Mononuclear cell (primary cell): ENCODE measurements at regions not wholly inside any gene's neighbourhood (a gene's known extent, or its start where the extent isn't known, plus 50 kb on each side); places are given as distances from the start of the nearest gene placed in this dataset.
"Not testable (repeated sequence)": the region's sequence is repeated elsewhere in the genome, so short reads cannot be mapped to it uniquely, and the experiment has no call there.

Experiments
- H3K27me3 ChIP-seq: 2 replicates; pipeline ENCODE4 v1.6.0; 2011; ENCODE audit warnings: low read length, control low read depth; ENCODE audit not compliant: insufficient read depth
- H3K4me1 ChIP-seq: 2 replicates; pipeline ENCODE4 v1.5.1; 2011; ENCODE audit warnings: mild to moderate bottlenecking, low read length, control low read depth; ENCODE audit not compliant: insufficient read depth
- H3K4me3 ChIP-seq: 2 replicates; pipeline ENCODE4 v1.5.1; 2011; ENCODE audit warnings: mild to moderate bottlenecking, low read length, moderate library complexity
- H3K9me3 ChIP-seq: 2 replicates; pipeline ENCODE4 v1.5.1; 2011; ENCODE audit warnings: low read depth, mild to moderate bottlenecking, control low read depth, low read length

GRCh38 chr3:40661284-40661683, 136.5 kb downstream of the ZNF621 start:
- Histone ChIP-seq H3K4me1 (no peaks in the 10 kb centered on the region), H3K9me3 (no peaks in the 10 kb centered on the region), H3K27me3 (no peaks in the 10 kb centered on the region), H3K4me3 (no peak overlapping the region)

DNA sequence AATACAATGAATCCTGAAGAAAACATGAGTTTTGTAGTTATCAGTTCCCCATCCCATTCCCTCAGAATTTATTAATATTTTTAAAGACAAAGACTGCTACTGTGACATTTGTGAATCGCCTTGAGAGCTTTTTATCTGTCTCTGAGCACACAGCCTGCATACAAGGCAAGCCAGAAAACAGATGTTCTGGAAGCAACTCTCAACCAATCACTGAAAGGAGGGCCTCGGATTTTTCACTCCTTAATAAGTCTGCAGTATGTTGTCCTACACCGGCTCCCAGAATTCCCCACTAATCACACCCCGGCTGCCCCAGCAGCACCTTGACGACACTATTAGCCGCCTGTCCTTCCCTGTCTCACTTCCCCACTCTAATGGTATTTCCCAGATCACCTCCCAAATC, 138.5 kb downstream of the ZNF621 start:
- H3K4me3 ChIP-seq = no peak overlapping the region
- H3K9me3 ChIP-seq = no peaks in the 10 kb centered on the region
- H3K4me1 ChIP-seq = no peaks in the 10 kb centered on the region

DNA sequence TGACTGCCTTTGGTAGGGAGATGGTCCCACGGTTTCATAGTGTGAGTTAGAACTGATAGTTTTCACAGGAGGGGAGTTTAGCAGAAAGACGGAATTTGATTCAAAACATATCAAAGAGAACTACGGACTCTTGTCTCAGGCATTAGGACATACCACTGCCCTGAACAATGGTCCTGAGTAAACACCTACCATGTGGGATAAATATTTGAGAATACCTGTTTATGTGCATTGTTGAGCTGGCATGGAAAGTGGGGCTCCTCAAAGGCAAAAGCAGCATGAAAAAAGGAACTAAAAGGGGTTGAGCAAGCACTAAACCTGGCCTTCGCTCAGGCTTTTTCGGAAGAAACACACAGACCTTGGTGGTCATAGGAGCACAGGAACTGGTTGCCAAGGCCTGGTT, 144.4 kb downstream of the ZNF621 start:
- no peak overlapping the region for H3K4me3 ChIP-seq
- no peaks in the 10 kb centered on the region for H3K9me3 ChIP-seq
- no peaks in the 10 kb centered on the region for H3K27me3 ChIP-seq
- H3K4me1 ChIP-seq = no peaks in the 10 kb centered on the region

More for the DNA sequence above, 138.5 kb downstream of the ZNF621 start:
- H3K27me3 ChIP-seq = no peaks in the 10 kb centered on the region

DNA sequence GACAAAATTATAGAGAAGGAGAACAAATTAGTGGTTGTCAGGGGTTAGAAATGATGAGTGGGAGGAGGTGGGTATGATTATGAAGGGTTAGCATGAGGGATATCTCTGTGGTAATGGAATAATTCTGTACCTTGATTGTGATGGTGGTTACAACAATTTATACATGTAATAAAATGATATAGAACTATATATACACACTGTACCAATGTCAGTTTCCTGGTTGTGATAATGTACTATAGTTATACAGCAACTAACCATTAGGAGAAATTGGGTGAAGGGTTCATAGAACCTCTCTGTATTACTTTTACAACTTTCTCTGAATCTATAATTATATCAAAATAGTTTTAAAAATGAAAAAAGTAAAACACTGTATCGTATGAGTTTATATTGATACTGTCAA, 148.1 kb downstream of the ZNF621 start:
- Histone ChIP-seq H3K4me3 (no peak overlapping the region), H3K27me3 (no peaks in the 10 kb centered on the region), H3K4me1 (no peaks in the 10 kb centered on the region), H3K9me3 (no peaks in the 10 kb centered on the region)

- no peaks in the 10 kb centered on the region for H3K27me3 ChIP-seq
- no peaks in the 10 kb centered on the region for H3K9me3 ChIP-seq
- no peak overlapping the region for H3K4me3 ChIP-seq
- no peaks in the 10 kb centered on the region for H3K4me1 ChIP-seq
Observed at GRCh38 chr3:40677321-40677720, 152.6 kb downstream of the ZNF621 start.

DNA sequence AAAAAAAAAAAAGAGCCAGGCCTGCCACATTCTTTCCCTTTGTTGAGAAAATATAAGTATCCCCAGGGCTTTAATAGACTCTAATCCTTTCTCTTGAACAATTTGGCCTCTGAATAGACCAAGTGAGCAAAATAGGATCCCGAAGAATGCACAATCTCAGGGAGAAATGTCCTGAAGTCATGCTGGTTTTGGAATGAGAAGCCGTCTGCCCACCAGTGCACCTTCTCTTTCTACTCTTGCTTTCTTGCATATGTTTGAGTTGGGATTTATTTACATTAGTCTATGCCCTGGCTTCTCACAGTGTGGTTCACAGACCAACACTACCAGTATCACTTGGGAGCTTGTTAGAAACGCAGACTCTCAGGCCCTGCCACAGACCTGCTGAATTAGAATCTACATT, 153.0 kb downstream of the ZNF621 start:
- Histone ChIP-seq H3K9me3 (no peaks in the 10 kb centered on the region), H3K4me1 (no peaks in the 10 kb centered on the region), H3K4me3 (no peak overlapping the region)

GRCh38 chr3:40679290-40679689, 154.5 kb downstream of the ZNF621 start:
- Histone ChIP-seq H3K4me1 (no peaks in the 10 kb centered on the region), H3K27me3 (no peaks in the 10 kb centered on the region), H3K9me3 (no peaks in the 10 kb centered on the region), H3K4me3 (no peak overlapping the region)

More for the DNA sequence above, 153.0 kb downstream of the ZNF621 start:
- H3K27me3 ChIP-seq = no peaks in the 10 kb centered on the region

DNA sequence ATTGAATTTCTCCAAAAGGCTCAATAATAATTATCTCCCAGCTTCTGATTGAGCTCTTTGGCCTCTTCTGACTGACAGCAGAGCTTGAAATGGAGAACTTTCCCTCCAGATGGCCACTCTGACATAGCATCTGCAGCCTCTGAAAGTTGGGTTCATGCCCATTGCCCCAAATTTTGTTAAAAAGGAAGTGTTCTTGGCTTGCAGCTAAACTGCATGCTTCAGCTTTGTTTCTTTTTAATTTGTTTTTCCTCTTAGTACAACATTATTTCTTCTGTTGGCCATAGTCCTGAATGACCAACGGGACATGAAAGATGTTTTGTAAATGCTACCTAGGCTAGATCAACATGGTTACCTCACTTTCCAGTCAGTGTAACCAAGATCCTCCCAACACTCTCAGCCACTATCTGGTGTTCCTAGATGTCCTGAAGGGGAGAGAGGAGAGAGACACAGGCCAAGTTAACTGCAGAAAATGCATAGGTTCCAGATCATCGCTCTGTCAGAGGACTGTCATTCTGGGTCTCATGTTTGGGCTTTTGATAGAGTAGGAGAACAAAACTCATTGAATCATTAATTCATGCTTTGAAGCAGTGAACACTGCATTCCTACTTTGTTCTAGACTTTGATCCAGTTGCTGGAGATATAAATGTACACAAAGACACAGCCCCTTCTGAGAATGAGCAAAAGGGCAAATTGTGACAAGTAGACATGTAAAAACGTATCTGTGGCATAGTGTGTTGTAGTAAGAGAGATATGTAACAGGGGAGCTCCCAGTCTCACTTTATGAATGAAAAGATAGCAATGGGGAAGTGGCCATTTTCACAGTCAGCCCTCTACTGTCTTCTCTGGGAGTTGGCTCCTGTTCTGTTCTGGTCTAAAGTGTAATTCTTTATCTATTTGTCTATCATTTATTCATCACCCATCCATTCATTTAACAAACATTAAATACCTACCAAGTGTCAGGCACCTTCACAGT, 156.2 kb downstream of the ZNF621 start:
- H3K9me3 ChIP-seq = no peaks in the 10 kb centered on the region
- H3K4me1 ChIP-seq = no peaks in the 10 kb centered on the region
- no peaks in the 10 kb centered on the region for H3K27me3 ChIP-seq
- H3K4me3 ChIP-seq = no peak overlapping the region

- Histone ChIP-seq H3K27me3 (no peaks in the 10 kb centered on the region), H3K4me3 (no peak overlapping the region), H3K9me3 (no peaks in the 10 kb centered on the region), H3K4me1 (no peaks in the 10 kb centered on the region)
Observed at GRCh38 chr3:40681658-40682055, 156.9 kb downstream of the ZNF621 start.

DNA sequence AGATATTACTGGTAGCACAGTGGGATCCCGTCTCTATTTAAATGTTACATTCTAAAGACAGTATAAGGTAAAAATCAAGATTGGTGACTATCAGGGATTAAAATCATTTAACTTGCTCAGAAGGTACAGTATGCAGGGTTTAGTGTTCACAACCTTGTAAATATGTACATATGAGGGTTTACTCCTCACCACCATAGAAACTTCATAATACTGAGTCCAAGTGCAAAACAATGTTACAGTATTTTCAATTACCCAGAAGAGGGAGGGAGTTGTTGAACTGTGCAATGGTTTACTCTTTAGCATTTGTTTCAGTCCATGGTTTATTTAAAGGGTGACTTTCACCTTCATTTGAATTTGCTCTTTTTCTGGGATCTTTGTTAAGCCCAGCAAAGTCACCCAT, 165.1 kb downstream of the ZNF621 start:
- H3K9me3 ChIP-seq = no peaks in the 10 kb centered on the region

GRCh38 chr3:40690749-40691451, 166.1 kb downstream of the ZNF621 start:
- Histone ChIP-seq H3K27me3 (no peaks in the 10 kb centered on the region), H3K4me1 (peaks cover 5% of the 10 kb centered on the region), H3K4me3 (no peak overlapping the region), H3K9me3 (no peaks in the 10 kb centered on the region)

More for the DNA sequence above, 165.1 kb downstream of the ZNF621 start:
- no peak overlapping the region for H3K4me3 ChIP-seq
- H3K4me1 ChIP-seq = peaks cover 5% of the 10 kb centered on the region
- no peaks in the 10 kb centered on the region for H3K27me3 ChIP-seq

DNA sequence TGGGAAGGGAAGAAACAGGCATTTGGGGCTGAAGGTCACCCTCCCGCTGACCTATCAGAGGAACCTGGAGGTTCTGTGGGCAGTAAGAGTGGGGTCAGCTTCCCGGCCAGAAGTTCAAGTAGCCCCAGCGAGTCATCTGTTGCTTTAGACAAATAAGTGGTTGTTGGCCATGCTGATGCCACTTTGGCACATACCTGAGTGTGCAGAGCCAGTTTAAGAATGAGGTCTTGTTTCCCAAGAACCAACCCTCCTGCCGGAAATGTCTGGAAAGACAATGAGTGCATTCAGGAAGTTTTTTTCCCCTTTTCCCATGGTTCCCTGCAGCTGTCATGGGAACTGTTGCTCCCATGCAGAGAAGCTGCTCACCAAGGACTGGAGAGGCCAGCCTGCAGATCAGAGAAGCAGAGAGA, 166.7 kb downstream of the ZNF621 start:
- H3K27me3 ChIP-seq = no peaks in the 10 kb centered on the region
- H3K4me3 ChIP-seq = no peak overlapping the region
- peaks cover 5% of the 10 kb centered on the region for H3K4me1 ChIP-seq
- H3K9me3 ChIP-seq = no peaks in the 10 kb centered on the region

GRCh38 chr3:40695848-40696247, 171.1 kb downstream of the ZNF621 start:
- no peaks in the 10 kb centered on the region for H3K9me3 ChIP-seq
- H3K4me1 ChIP-seq = peaks cover 5% of the 10 kb centered on the region
- no peaks in the 10 kb centered on the region for H3K27me3 ChIP-seq
- no peak overlapping the region for H3K4me3 ChIP-seq

GRCh38 chr3:40698611-40699010, 173.9 kb downstream of the ZNF621 start:
- not testable (repeated sequence) for H3K9me3 ChIP-seq, H3K27me3 ChIP-seq, H3K4me3 ChIP-seq, H3K4me1 ChIP-seq

GRCh38 chr3:40701016-40701588, 176.3 kb downstream of the ZNF621 start:
- Histone ChIP-seq H3K4me1 (no peaks in the 10 kb centered on the region), H3K27me3 (no peaks in the 10 kb centered on the region), H3K9me3 (no peaks in the 10 kb centered on the region), H3K4me3 (no peak overlapping the region)
